GM19438 (cell line): ENCODE measurements at regions not wholly inside any gene's neighbourhood (a gene's known extent, or its start where the extent isn't known, plus 50 kb on each side); places are given as distances from the start of the nearest gene placed in this dataset.

Source experiments
- ATAC-seq: cut with Tn5 transposase; IDR thresholded peaks from one replicate; pipeline ENCODE4 v1.9.1; 2021; ENCODE audit warnings: low read depth; ENCODE audit not compliant: unreplicated experiment

DNA sequence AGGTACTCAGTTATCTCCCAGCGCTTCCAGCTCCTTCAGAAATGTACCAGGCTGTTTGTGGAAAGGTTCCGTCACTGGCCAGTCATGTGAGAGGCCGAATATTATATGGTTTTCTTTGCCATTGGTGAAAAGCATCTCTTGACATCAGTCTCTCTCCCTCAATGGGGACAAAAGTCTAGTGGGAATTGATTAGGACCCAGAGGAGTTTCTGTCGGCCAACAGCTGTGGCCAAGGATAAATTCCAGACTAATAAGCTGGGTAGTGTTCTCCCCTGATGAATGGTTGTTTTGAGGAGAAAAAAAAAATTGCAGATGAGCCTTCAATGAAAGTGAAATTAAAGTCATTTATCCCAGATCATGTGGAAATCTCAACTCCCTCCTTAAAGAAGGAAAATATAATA lies 404.7 kb upstream of the THRB start:
- ATAC-seq = no peak

DNA sequence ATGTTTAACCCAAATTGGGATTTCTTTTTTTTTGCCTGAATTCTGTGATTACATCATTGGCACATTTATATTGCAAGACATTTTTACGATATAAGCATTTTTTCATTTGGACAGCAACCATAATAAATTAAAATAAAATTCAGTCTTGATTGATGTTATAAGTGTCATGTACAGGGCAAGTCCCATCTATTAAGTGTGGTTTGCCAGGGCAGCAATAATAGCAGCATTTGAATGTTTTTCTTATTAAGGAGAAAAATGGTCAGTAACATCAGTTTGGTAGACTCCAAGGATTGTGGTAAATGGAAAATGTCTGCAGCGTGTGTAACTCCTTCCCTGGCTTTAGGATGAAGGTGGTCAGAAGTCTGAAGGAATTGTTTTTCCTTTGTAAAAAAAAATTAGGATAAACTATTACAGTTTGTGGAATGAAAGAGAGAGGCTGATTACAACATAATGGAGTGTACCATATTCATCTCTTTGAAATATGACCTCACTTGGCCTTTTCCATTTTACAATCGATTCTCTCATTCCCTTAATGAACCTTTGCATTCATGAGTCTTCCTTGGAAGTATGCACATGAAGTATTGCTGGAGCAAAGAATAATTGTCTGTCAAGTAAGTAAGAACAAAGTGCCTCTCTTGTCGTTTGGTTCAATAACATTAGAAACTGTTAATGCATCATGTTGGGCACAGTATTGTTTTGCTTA lies 405.4 kb upstream of the THRB start:
- ATAC-seq = no peak

DNA sequence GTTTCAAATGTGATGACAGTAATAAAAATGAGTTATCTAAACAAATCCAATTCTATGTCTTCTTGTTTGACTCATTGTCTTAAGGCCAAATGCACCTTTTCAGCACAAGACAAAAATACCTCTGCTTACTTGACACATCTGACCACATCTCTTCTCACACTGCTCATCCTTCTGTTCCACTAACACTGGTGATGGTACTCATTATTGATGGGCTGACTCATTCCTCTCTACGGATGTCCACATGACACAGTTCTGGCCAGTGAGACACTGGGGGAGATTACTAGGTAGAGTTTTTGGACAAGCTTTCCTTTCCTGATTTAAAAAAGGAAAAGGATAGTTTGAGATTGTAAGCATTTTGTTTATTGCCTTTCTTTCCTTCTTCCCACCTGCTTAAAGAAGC lies 410.6 kb upstream of the THRB start:
- ATAC-seq = no peak

DNA sequence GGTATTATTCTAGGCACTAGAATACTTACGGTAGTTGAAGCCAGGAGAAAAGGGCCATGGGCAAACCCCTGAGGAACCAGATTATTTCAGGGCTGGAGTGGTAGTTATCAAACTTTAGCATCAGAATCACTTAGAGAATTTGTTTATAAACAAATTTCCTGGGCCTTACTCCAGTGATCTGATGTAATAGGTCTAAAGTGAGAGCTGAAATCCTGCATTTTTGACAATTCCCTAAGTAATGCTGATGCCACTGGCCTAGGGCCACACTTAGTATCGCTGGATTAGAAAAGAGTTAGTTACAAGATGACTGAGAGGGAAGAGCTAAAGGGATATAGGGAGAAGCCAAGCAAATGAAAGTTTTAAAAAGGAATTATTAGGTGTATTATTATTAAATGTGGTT lies 412.5 kb upstream of the THRB start:
- no peak for ATAC-seq

DNA sequence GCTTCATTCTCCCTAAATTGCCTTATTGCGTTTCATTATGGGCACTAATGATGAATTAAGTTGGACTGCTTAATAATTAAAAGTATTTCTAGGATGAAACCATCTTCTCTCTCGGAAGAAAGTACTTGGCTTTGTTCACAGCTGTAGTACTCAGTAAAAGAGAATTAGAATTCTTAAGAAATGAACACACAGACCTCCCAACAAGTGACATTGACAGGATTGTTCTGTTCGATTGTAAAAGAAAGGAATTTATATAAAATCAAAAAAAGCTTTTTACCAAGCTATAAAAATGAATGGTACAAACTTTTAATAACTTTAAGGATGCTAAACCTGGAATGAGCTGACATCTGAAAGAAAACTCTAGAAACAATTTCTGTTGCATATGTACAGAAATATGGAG lies 416.4 kb upstream of the THRB start:
- no peak for ATAC-seq

DNA sequence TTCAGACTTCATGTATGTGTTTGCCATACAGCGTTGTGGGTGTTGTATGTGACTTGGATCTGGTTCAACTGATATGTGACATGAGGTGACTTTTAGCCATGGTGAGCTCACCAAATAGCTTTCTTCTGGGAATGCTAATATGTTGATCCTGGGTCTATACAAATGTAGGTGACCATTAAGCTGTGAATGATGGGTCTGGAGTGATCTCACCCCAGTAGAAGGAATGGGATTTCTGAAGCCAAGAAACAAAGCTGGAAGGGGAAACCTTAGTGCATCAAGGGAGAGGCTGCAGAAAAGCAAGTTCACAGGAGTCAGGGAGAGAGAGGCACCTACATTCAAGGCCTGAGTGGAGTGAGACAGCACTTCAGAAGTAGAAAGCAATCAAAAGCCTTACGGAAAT lies 421.0 kb upstream of the THRB start:
- ATAC-seq = no peak

DNA sequence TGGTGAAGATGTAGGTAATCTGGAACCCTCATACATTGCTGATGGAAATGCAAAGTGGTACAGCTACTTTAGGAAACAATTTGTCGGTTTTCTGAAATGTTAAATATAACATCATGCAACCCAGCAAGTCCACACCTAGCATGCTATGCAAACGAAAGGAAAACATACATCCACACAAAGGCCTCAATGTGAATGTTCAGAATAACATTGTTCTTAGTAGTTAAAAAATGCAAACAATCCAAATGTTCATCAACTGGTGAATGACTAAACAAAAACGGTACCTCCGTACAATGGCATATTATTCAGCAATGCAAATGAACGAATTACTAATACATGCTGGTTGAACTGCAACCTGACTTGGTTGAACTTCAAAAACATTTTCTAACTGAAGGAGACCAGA lies 423.3 kb upstream of the THRB start:
- ATAC-seq = no peak

DNA sequence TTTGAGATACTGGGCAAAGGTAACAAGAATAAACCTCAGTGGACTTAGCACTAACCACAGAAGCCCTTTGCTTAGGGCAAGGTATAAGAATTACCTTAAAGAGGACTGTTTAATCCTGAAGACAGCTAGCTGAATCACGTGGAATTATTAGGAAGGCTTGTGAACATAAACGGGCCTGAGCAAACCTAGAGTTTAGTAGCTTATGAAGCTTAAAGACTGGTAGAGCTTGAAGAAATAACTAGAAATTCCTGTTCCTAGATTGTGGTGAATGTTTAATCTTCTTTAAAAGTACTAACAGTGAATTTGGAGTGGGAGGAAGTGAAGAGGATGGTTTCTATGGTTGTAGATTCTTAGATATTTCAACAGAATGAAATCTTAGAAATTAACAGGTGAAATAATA lies 428.9 kb upstream of the THRB start:
- no peak for ATAC-seq

DNA sequence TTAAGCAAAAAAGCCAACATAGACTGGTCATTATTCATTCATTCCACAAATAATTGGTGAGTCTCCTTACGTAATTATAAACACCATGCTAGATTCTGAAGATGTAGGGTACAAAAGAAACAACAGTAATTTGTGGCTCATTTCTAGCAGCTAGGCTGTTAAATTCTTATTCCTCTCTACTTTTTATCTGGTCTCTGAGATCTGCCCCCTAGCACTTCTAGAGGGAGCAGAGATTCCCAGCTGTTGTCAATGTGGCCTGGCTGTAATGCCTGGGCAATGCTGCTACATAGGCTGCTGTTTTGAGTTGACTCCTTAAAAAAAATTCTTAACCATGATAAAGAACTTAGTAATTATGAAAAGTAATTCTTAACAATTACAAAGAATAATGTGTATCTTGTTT lies 434.9 kb upstream of the THRB start:
- ATAC-seq = no peak

DNA sequence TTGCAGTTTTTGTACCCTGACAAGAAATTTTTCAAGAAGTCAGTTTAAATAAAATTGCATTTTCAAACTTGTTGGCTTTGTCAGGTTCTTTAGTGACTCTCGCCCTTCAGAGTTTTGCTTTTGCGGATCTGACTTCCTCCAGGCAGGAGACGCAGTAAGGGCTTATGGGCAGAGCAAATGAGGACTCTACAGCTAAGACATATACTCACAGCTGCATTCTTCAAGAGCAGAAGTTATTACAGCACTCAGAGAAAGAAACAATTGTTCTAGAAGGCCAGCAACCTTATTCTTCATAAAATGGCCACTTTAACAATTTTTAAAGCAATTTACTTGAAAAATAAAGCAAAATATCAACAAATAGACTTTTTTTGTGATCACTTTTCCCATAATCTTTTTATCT lies 438.8 kb upstream of the THRB start:
- no peak for ATAC-seq

DNA sequence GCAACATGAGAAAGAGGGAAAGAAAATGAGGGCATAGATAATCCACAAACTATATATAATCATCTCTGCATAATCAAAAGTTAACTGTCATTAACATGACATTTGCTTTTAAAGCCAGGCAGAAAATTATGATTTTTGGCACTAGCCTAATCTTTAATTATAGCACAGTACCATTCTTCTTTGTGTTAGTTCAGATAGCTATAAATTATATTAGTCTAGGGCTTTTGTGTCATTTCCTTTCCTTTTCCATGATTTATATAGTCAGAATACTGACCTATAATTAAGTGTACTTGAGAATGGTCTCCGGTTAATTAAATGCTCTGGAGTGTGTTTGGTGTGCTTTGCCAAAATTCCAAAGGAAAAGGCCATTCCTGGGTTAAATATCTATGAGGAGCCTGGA lies 441.9 kb upstream of the THRB start:
- no peak for ATAC-seq

DNA sequence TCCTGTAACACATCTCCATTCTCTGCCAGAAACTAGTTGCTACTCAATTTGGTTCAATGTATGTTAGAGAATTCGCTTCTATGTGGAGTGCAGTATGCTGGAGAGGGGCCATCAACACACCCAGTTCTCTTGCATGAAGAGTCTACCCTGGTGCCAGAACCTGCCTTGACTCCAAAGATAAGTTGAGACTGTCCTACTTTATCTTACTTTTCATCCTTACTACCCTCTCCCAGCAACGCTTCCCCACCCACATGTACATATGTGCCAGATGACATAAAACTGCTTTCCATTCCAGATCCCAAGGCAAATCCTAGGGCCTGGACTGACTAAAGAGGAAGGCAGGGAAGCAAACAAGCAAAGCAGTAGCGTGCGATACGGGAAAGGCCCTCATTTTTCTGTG lies 442.6 kb upstream of the THRB start:
- no peak for ATAC-seq

DNA sequence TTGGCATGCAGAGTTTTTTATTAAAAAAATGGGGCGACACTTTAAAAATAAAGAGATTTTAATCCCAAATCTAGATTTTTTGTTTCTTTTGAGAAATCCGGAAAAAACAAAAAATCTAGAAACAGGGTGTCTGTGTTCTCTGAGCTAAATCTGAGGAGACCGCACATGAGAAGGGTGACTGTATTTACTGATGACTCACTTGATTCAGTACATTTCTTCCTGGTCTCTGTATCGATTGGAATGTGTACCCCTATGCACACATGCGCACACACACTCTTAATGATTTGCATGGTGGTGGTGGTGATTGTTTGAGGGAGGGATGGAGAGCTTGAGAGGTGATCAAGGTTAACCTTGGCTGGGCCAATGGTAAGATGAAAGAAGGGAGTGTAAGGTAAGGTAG lies 443.1 kb upstream of the THRB start:
- ATAC-seq = no peak

DNA sequence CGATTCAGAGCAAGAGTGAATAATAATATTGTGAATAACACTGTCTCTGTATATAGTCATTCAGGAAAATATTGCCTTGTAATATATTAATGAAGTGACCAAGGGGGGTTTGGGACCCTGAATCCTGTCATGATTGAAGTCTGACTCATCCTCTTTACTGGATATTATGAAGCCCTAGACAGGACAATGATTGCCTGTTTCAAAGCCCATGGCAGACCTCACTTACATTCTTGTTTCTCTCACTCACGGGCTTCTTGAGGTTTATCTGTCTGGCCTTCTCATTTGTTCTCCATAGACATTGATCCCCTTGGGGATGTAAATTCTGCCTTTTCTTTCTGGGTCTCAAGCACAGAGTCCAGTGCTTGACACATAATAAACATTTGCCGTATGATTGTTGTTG lies 449.3 kb upstream of the THRB start:
- ATAC-seq = no peak

DNA sequence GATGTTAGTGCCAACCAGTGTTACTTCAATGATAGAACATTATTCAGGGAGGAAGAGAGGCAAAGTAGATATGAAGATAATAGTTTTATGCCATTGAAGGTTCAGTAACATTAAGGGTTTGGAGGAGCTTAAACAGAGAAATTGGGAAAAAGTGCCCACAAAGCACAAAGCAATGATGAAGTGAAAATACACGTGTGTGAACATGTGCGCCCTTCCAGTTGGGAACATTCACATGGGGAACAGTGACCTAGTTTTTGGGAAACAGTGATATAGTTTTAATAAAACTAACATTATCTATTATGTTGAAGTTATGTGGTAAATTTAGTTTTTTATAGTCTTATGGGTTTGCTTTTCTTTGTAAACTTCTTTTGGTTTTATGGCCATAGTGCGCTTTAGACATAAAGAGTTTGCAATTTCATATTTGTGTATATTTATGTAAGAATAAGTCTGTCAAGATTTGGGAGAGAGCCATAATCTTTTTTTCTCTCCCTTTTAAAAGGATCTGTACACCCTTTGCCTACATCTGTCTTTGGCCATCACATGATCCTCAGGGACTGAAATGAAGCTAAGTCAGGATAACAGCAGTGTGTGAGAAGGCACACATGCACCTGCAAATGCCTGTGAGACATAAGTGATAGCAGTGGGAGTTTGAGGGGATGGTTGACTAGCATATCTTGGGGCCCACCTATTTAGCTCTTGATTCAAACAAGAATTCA lies 450.3 kb upstream of the THRB start:
- no peak for ATAC-seq

DNA sequence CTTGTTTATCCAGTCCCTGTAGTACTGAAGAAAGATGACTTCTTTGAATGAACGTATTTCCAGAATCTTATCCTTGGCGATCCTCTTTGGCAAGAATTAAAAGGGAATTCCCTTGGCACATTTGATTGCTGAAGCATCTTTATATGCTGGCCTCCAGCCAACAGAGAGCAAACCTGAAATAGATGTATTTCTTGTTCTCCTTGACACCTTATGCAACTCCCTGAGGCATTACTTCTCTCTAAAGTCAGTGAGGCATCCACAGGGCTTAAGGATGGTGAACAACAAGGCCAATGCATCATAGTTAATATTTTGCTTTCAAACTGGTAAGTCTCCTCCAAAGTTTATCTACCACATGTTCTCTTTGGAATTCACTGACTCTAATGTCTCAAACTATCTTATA lies 450.9 kb upstream of the THRB start:
- ATAC-seq = no peak

DNA sequence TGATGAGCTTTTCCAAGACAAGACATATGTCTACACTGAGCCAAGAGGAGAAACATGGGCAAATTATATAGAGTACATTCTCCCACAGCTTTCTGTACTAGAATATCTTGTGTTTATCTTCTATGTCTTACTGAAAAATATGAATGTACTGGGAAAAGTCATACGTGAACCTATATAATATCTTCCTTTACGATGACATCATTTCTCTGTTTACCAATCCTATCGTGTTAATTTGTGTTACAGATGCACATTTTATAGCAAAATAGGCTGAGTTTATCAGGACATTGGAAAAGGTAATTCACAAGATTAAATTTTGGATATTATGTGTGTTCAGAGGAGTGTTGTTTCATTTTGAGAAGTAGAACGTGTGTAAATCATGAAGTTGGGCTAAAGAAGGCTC lies 452.5 kb upstream of the THRB start:
- ATAC-seq = no peak

DNA sequence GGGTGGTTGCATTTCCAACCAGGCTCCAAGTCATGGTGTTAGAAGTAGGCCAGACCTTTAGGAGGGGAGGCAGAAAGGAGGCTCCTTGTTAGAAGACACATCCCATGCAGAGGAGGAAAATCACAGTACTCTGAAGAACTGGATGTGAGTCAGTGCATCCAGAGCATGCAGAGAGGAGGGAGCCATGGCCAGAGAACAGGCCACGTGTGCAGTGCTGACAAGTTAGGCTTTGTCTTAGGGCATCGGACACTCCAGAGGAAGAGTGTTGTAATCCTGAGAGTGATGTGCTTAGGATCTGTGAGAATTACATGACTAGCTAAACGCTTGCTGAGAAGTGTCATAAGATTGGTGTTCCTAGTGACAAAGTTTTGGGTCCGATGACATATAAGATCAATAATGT lies 456.5 kb upstream of the THRB start:
- ATAC-seq = no peak

DNA sequence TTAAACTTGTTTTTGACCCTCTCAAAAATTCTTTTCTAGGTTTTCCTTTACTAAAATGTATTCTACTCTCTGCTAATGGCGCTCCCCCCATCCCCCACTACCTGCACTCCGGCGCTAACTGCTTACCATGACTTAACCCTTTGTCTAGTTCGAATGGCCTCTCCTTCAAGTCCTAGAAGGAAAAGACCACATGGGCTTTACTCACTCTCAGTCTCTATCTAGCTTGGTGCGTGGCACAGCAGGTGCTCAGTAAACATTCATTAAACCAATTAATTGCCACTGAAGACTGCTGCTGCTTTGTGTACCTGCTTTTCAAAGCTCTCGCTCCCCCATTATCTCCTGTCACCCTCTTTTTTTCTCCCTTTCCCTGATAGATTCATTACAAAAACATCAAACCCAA lies 457.7 kb upstream of the THRB start:
- no peak for ATAC-seq

DNA sequence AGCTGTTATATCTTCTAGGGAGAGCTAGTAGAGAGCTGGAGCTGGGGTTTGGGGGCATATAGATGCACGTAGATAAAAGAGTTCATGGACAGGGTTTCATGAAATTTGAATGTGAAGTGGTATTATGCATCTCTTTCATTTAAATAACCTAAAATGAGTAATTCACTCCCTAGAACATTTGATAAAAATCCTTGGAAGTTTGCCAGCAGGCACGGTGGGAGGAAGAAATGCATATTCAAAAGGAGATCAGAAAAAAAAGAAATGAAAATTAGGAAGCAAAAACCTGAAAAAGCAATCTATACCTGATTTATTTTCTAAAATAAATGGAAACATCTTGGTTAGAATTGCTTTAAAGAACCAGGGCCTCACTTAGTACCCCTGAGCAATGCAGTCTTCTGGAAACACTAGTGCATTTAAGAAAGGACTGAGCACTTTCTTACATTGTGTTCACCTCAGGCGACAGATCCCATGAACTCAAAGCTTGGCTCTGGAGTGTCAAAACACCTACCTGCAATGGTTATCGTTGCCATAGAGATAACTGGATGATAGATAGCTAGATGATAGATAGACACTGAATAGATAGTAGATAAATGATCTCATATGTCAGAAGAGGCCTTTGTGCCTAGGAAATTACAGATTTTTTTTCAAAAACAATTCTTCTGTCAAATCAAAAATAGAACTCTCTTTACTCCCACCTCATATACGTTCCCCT lies 458.6 kb upstream of the THRB start:
- no peak for ATAC-seq

DNA sequence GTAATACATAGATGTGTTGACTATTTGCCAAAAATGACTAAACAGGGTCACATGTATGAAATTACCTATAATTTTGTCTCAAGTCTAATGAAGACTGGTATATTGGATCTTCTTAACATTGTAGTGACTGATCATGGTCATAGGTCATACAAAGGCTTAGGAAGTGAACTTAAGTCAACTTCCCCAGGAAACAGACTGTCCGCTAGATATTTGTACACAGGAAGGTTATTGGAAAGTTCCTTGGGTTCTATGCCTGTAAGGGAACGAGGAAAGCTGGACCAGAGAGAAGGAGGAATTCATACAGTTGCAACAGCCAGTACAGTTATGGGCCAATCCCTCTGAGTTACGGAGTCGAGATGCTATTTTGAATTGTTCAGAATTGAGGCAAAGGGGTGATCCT lies 462.0 kb upstream of the THRB start:
- no peak for ATAC-seq

DNA sequence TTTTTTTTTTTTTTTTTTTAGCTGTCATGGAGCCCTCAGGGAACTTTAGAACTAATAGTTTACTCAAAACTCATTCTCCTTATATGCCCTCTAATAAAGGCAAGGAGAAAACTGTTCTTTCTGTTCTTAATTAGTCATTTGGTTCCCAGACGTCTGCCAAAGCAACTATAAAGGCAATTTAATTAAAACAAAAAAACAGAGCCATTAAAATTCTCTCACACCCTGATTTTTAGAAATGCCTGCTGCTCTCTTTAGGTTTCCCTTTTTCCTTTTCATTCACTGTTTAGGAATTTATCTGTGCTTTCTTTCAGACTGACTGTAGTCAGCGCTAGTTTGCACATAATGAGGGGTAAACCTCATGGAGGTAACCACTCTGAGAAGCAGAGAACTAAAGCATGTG lies 463.6 kb upstream of the THRB start:
- no peak for ATAC-seq
